ENCODE measurements at regions not wholly inside any gene's neighbourhood (a gene's known extent, or its start where the extent isn't known, plus 50 kb on each side); places are given as distances from the start of the nearest gene placed in this dataset.

- TF ChIP-seq CTCF (conservative IDR thresholded peaks at IDR 0.05 in 1 of 2, IDR thresholded peaks at IDR 0.05 in 1 of 2; ENCODE audit: low read depth in 1 of 2, low read length in 2 of 2) (no peak), EZH2 (IDR thresholded peaks at IDR 0.05; ENCODE audit: low read length, missing control alignments) (no peak)
Observed at GRCh38 chr10:32156031-32156495, 99.8 kb upstream of the KIF5B start.
